Left lung (tissue), 4 donors: ENCODE measurements at regions not wholly inside any gene's neighbourhood (a gene's known extent, or its start where the extent isn't known, plus 50 kb on each side); places are given as distances from the start of the nearest gene placed in this dataset.

ENCODE experiments used
- ATAC-seq: fragments of 200-7000 bp; cut with Tn5 transposase; one replicate; pipeline ENCODE4 v1.9.1; 2020; ENCODE audit warnings: moderate library complexity
- DNase-seq, 4 donors: peaks; one replicate each; pipeline ENCODE4 v3.0.0-alpha.2; 2013 to 2020
- H3K27ac ChIP-seq, 2 donors: fragments of 200-600 bp; sonication (generic) in 1 of 2; one replicate each; pipeline versions ENCODE4 v1.5.0 to v1.8.0; 2020 to 2021
- H3K27me3 ChIP-seq, 2 donors: fragments of 200-600 bp; sonication (generic) in 1 of 2; one replicate each; pipeline versions ENCODE4 v1.5.0 to v1.8.0; 2020 to 2021
- H3K36me3 ChIP-seq, 2 donors: fragments of 200-600 bp; sonication (generic) in 1 of 2; one replicate each; pipeline versions ENCODE4 v1.5.0 to v1.8.0; 2020 to 2021
- H3K4me1 ChIP-seq, 2 donors: fragments of 200-600 bp; one replicate each; pipeline ENCODE4 v1.8.0; 2021
- H3K4me3 ChIP-seq, 2 donors: fragments of 200-600 bp; sonication (generic) in 1 of 2; one replicate each; pipeline versions ENCODE4 v1.5.0 to v1.8.0; 2020 to 2021; ENCODE audit warnings: mild to moderate bottlenecking in 1 of 2
- H3K9me3 ChIP-seq, 2 donors: fragments of 200-600 bp; sonication (generic) in 1 of 2; one replicate each; pipeline versions ENCODE4 v1.5.0 to v1.8.0; 2020 to 2021
- CTCF ChIP-seq, 2 donors: fragments of 200-600 bp; sonication (generic) in 1 of 2; IDR thresholded peaks; one replicate each; pipeline versions ENCODE4 v1.5.0 to v1.8.0; 2021; ENCODE audit warnings: antibody characterized with exemption in 2 of 2
- intact Hi-C, 2 donors: fragments of 100-400 bp; cut with DNase I; formaldehyde crosslinking; loops; one replicate each; pipeline versions ENCODE4 v1.11.2 to v1.14.2; 2022
- donor health status: DM: no; HTN: yes; CAD: no.
- donor health status: DM: no; HTN: no; CAD: no.

- H3K4me3 ChIP-seq, result no peak overlapping the region
- H3K36me3 ChIP-seq, result no peaks in the 10 kb centered on the region
- ATAC-seq (no peak), DNase-seq (no peak)
- TF ChIP-seq CTCF (IDR thresholded peaks at IDR 0.05), result no peak
- peaks cover 0 to 4% of the 10 kb centered on the region in 2 donors for H3K27me3 ChIP-seq
- intact Hi-C loops, result no loop called here
- H3K9me3 ChIP-seq, result no peaks in the 10 kb centered on the region
- no peaks in the 10 kb centered on the region for H3K4me1 ChIP-seq
- no peak overlapping the region for H3K27ac ChIP-seq
These were observed 112.3 kb downstream of the RAB11FIP2 start for GRCh38 chr10:117934477-117934876.

- Histone ChIP-seq H3K27me3 (no peaks in the 10 kb centered on the region), H3K27ac (peak overlapping the region; percentile 7 to 62), H3K36me3 (no peaks in the 10 kb centered on the region), H3K4me1 (no peaks in the 10 kb centered on the region), H3K4me3 (no peak overlapping the region), H3K9me3 (no peaks in the 10 kb centered on the region)
- ATAC-seq, result peak; percentile 98
- no peak for TF ChIP-seq CTCF (IDR thresholded peaks at IDR 0.05)
- peak in 3 of 4 donors; percentile 18 to 78 (median 61) for DNase-seq
- intact Hi-C loops, result no loop called here
These were observed 110.6 kb downstream of the RAB11FIP2 start for GRCh38 chr10:117936141-117936540.

- no peak for TF ChIP-seq CTCF (IDR thresholded peaks at IDR 0.05)
- H3K36me3 ChIP-seq, result no peaks in the 10 kb centered on the region
- ATAC-seq (no peak), DNase-seq (peak in 1 of 4 donors; percentile 16)
- no peaks in the 10 kb centered on the region for H3K27me3 ChIP-seq
- H3K27ac ChIP-seq, result peak overlapping the region; percentile 7 to 22
- intact Hi-C loops, result no loop called here
- H3K4me1 ChIP-seq, result no peaks in the 10 kb centered on the region
- H3K9me3 ChIP-seq, result no peaks in the 10 kb centered on the region
- H3K4me3 ChIP-seq, result no peak overlapping the region
These were observed 110.2 kb downstream of the RAB11FIP2 start for GRCh38 chr10:117936566-117936965.

GRCh38 chr10:117936976-117937375, 109.8 kb downstream of the RAB11FIP2 start:
- H3K36me3 ChIP-seq, result no peaks in the 10 kb centered on the region
- no peaks in the 10 kb centered on the region for H3K9me3 ChIP-seq
- H3K4me3 ChIP-seq, result no peak overlapping the region
- no peak for ATAC-seq
- no peaks in the 10 kb centered on the region for H3K27me3 ChIP-seq
- no peak overlapping the region for H3K27ac ChIP-seq
- DNase-seq, result no peak
- TF ChIP-seq CTCF (IDR thresholded peaks at IDR 0.05), result no peak
- no peaks in the 10 kb centered on the region for H3K4me1 ChIP-seq
- intact Hi-C loops, result no loop called here

- intact Hi-C loops, result no loop called here
- TF ChIP-seq CTCF (IDR thresholded peaks at IDR 0.05), result no peak
- H3K27me3 ChIP-seq, result no peaks in the 10 kb centered on the region
- DNase-seq, result no peak
- H3K4me1 ChIP-seq, result no peaks in the 10 kb centered on the region
- no peak overlapping the region for H3K27ac ChIP-seq
- no peaks in the 10 kb centered on the region for H3K36me3 ChIP-seq
- peak; percentile 8 for ATAC-seq
- no peak overlapping the region for H3K4me3 ChIP-seq
- no peaks in the 10 kb centered on the region for H3K9me3 ChIP-seq
These were observed 108.6 kb downstream of the RAB11FIP2 start for GRCh38 chr10:117938104-117938503.
